HCT116 (cell line): ENCODE measurements at regions not wholly inside any gene's neighbourhood (a gene's known extent, or its start where the extent isn't known, plus 50 kb on each side); places are given as distances from the start of the nearest gene placed in this dataset.

ENCODE experiments used
- ATAC-seq: fragments of 200-7000 bp; cut with Tn5 transposase; 2 replicates; pipeline ENCODE4 v1.9.1; 2020; ENCODE audit warnings: mild to moderate bottlenecking, moderate library complexity
- BruUV-seq: library from RNA; stranded (reverse); fragments of 400-500 nt; replicated peaks from 2 replicates; lab custom pipeline; 2021; lab: Mats Ljungman, UMichigan
- CTCF ChIA-PET: fragments of 300-600 bp; sonication (Branson Sonifier 250); formaldehyde crosslinking; loops from one replicate; lab custom pipeline; 2021; ENCODE audit warnings: antibody characterized with exemption; lab: Charles Lee
- POLR2A ChIA-PET: fragments of 300-600, 350-600 bp; sonication (Branson Sonifier 250); formaldehyde crosslinking; loops from one replicate; lab custom pipeline; 2021; ENCODE audit warnings: antibody characterized with exemption; lab: Charles Lee
- RAD21 ChIA-PET, 2 experiments: fragments of 300-600 bp; sonication (Branson Sonifier 250); formaldehyde crosslinking; loops; one replicate each; lab custom pipeline; 2023; ENCODE audit warnings: low total read pairs in 2 of 2; ENCODE audit not compliant: uncharacterized antibody in 2 of 2, unreplicated experiment in 2 of 2, low non-redundant PET in 1 of 2; lab: Charles Lee
- DNase-seq: peaks from one replicate; pipeline ENCODE4 v3.0.0-alpha.2; 2010; ENCODE audit warnings: low read depth, low spot score
- H2AFZ ChIP-seq: fragments of 200-600 bp; shearing (Covaris generic), sonication (generic); 2 replicates; pipeline ENCODE4 v1.6.1; 2017; ENCODE audit warnings: low read depth, mixed run types, mixed read lengths, antibody characterized with exemption, low read length; ENCODE audit not compliant: poor library complexity, severe bottlenecking
- H3K27ac ChIP-seq: 2 replicates; pipeline ENCODE4 v1.5.1; 2012; ENCODE audit warnings: low read depth, low read length
- H3K27me3 ChIP-seq: fragments of 200-600 bp; sonication (generic); 2 replicates; pipeline ENCODE4 v1.6.1; 2016; ENCODE audit warnings: mixed run types, low read length, mixed read lengths; ENCODE audit not compliant: insufficient read depth
- H3K36me3 ChIP-seq, 2 experiments: fragments of 200-500 bp in 1 of 2; fragments of 200-600 bp in 1 of 2; sonication (Bioruptor generic) in 1 of 2; sonication (generic) in 1 of 2; 2 replicates each; pipeline versions ENCODE4 v1.5.1 to v1.6.1; 2014 to 2016; ENCODE audit warnings: low read length in 2 of 2, inconsistent platforms in 1 of 2, mixed read lengths in 1 of 2, mixed run types in 1 of 2; ENCODE audit not compliant: insufficient read depth in 2 of 2, control insufficient read depth in 1 of 2
- H3K4me1 ChIP-seq, 2 experiments: fragments of 200-600 bp in 1 of 2; sonication (generic) in 1 of 2; 2 replicates each; pipeline versions ENCODE4 v1.5.1 to v1.6.1; 2012 to 2017; ENCODE audit warnings: low read length in 2 of 2, inconsistent platforms in 1 of 2, mild to moderate bottlenecking in 1 of 2, mixed read lengths in 1 of 2, mixed run types in 1 of 2, moderate library complexity in 1 of 2; ENCODE audit not compliant: insufficient read depth in 2 of 2, control insufficient read depth in 1 of 2
- H3K4me2 ChIP-seq: fragments of 200-600 bp; sonication (generic); 2 replicates; pipeline ENCODE4 v1.6.1; 2017; ENCODE audit warnings: mixed run types, low read length, mixed read lengths
- H3K4me3 ChIP-seq, 2 experiments: fragments of 200-600 bp in 1 of 2; sonication (generic) in 1 of 2; replicated peaks in 1 of 2; 2 replicates each; pipeline ENCODE4 v1.5.1; 2011 to 2016; ENCODE audit warnings: low read length in 2 of 2, control low read depth in 1 of 2, low read depth in 1 of 2, mild to moderate bottlenecking in 1 of 2, mixed read lengths in 1 of 2, mixed run types in 1 of 2
- H3K79me2 ChIP-seq: fragments of 200-600 bp; sonication (generic); 2 replicates; pipeline ENCODE4 v1.6.1; 2017; ENCODE audit warnings: mild to moderate bottlenecking, mixed run types, low read length, moderate library complexity, mixed read lengths; ENCODE audit not compliant: insufficient read depth
- H3K9ac ChIP-seq: fragments of 200-600 bp; sonication (generic); 2 replicates; pipeline ENCODE4 v1.6.1; 2016; ENCODE audit warnings: low read length, mixed read lengths
- H3K9me2 ChIP-seq: fragments of 200-600 bp; sonication (generic), shearing (Covaris generic); 2 replicates; pipeline ENCODE4 v1.6.1; 2017; ENCODE audit warnings: mixed run types, mild to moderate bottlenecking, moderate library complexity; ENCODE audit not compliant: insufficient read depth
- H3K9me3 ChIP-seq, 2 experiments: fragments of 200-500 bp in 1 of 2; fragments of 200-600 bp in 1 of 2; sonication (Bioruptor generic) in 1 of 2; sonication (generic) in 1 of 2; 2 replicates each; pipeline ENCODE4 v1.6.1; 2014 to 2017; ENCODE audit warnings: low read length in 2 of 2, mixed read lengths in 2 of 2, inconsistent platforms in 1 of 2, low read depth in 1 of 2, mild to moderate bottlenecking in 1 of 2, mixed run types in 1 of 2, moderate library complexity in 1 of 2; ENCODE audit not compliant: control insufficient read depth in 1 of 2, insufficient read depth in 1 of 2
- H4K20me1 ChIP-seq: fragments of 200-600 bp; sonication (generic), shearing (Covaris generic); 2 replicates; pipeline ENCODE4 v1.6.1; 2017; ENCODE audit warnings: mixed run types, mild to moderate bottlenecking, moderate library complexity; ENCODE audit not compliant: insufficient read depth
- CBX3 ChIP-seq: IDR thresholded peaks from 2 replicates; pipeline ENCODE4 v1.6.1; 2012; ENCODE audit warnings: low read depth
- CEBPB ChIP-seq: IDR thresholded peaks from 2 replicates; pipeline ENCODE4 v1.6.1; 2012; ENCODE audit warnings: low read depth
- ELF1 ChIP-seq: IDR thresholded peaks from 2 replicates; pipeline ENCODE4 v1.6.1; 2012; ENCODE audit warnings: low read depth, borderline replicate concordance
- EZH2 ChIP-seq: fragments of 200-600 bp; sonication (generic); IDR thresholded peaks from 2 replicates; pipeline ENCODE4 v1.6.1; 2017; ENCODE audit warnings: antibody characterized with exemption, mixed run types
- EZH2phosphoT487 ChIP-seq: fragments of 200-600 bp; IDR thresholded peaks from 2 replicates; pipeline ENCODE4 v1.6.1; 2018; ENCODE audit warnings: antibody characterized with exemption, borderline replicate concordance
- FOSL1 ChIP-seq: IDR thresholded peaks from 2 replicates; pipeline ENCODE4 v1.6.1; 2012; ENCODE audit warnings: low read depth
- RAD21 ChIP-seq: IDR thresholded peaks from 2 replicates; pipeline ENCODE4 v1.6.1; 2012; ENCODE audit warnings: low read depth, mild to moderate bottlenecking
- SIN3A ChIP-seq: IDR thresholded peaks from 2 replicates; pipeline ENCODE4 v1.6.1; 2012; ENCODE audit warnings: low read depth
- SRF ChIP-seq: IDR thresholded peaks from 2 replicates; pipeline ENCODE4 v1.6.1; 2012; ENCODE audit warnings: low read depth
- TCF7L2 ChIP-seq: IDR thresholded peaks from 2 replicates; pipeline ENCODE4 v1.7.0; 2011; ENCODE audit warnings: borderline replicate concordance, inconsistent platforms; ENCODE audit not compliant: insufficient read depth, insufficient read length; ENCODE audit errors: extremely low read depth
- ZBTB33 ChIP-seq: IDR thresholded peaks from 2 replicates; pipeline ENCODE4 v1.6.1; 2011; ENCODE audit warnings: mild to moderate bottlenecking, low read length, moderate library complexity; ENCODE audit not compliant: insufficient replicate concordance; ENCODE audit errors: extremely low read depth
- intact Hi-C: fragments of 100-400 bp; cut with micrococcal nuclease; formaldehyde crosslinking; loops from 2 replicates; pipeline ENCODE4 v1.10.0; 2022
- TF ChIP-seq, protein P1 (sequence below): IDR thresholded peaks from 2 replicates; pipeline ENCODE4 v1.6.1; 2012
- TF ChIP-seq, protein P2 (sequence below), 3 experiments: fragments of 200-600 bp in 1 of 3; sonication (generic) in 1 of 3; IDR thresholded peaks in 2 of 3; conservative IDR thresholded peaks in 1 of 3; 2 replicates each; pipeline ENCODE4 v1.5.1; 2012 to 2017; ENCODE audit warnings: low read depth in 2 of 3, low read length in 2 of 3, antibody characterized with exemption in 1 of 3, borderline replicate concordance in 1 of 3, control low read depth in 1 of 3, mild to moderate bottlenecking in 1 of 3, mixed read lengths in 1 of 3, mixed run types in 1 of 3, moderate library complexity in 1 of 3; ENCODE audit not compliant: insufficient read depth in 1 of 3

DNA sequence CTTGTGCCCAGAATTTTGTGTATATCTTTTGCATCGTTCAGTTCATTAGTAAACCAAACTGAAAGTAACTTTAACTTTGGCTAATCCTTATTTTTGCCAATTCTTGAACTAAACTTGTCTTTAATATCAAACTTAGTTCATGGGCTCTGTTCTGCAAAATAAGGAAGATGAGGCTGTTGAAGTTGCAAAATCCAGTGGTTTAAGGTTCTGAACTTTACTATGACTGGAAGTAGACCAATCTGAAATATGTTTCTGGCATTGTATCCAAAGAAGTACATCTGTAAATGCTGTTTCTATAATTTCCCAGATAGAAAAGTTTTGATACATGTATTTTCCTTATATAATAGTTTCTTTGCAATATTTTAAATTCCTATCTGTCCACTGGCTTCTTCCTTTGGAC lies 238.1 kb downstream of the CETN3 start:
- DNase-seq (no peak), ATAC-seq (no peak)
- TF ChIP-seq EZH2phosphoT487: no peak
- no peak for TF ChIP-seq TCF7L2
- TF ChIP-seq SRF: no peak
- TF ChIP-seq, protein P1, sequence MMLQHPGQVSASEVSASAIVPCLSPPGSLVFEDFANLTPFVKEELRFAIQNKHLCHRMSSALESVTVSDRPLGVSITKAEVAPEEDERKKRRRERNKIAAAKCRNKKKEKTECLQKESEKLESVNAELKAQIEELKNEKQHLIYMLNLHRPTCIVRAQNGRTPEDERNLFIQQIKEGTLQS: no peak
- TF ChIP-seq, protein P2, sequence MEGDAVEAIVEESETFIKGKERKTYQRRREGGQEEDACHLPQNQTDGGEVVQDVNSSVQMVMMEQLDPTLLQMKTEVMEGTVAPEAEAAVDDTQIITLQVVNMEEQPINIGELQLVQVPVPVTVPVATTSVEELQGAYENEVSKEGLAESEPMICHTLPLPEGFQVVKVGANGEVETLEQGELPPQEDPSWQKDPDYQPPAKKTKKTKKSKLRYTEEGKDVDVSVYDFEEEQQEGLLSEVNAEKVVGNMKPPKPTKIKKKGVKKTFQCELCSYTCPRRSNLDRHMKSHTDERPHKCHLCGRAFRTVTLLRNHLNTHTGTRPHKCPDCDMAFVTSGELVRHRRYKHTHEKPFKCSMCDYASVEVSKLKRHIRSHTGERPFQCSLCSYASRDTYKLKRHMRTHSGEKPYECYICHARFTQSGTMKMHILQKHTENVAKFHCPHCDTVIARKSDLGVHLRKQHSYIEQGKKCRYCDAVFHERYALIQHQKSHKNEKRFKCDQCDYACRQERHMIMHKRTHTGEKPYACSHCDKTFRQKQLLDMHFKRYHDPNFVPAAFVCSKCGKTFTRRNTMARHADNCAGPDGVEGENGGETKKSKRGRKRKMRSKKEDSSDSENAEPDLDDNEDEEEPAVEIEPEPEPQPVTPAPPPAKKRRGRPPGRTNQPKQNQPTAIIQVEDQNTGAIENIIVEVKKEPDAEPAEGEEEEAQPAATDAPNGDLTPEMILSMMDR (IDR thresholded peaks at IDR 0.05 in 2 of 3, conservative IDR thresholded peaks at IDR 0.05 in 1 of 3; ENCODE audit: borderline replicate concordance in 1 of 3, insufficient read depth in 1 of 3, low read depth in 2 of 3, low read length in 2 of 3): no peak
- no peak for TF ChIP-seq RAD21
- H3K36me3 ChIP-seq: no peaks in the 10 kb centered on the region
- BruUV-seq: no TSS peak
- no peak overlapping the region for H3K9ac ChIP-seq
- no peaks in the 10 kb centered on the region for H4K20me1 ChIP-seq
- no peaks in the 10 kb centered on the region for H3K27me3 ChIP-seq
- POLR2A ChIA-PET: no interaction called here
- H3K4me2 ChIP-seq: no peak overlapping the region
- no peak overlapping the region for H3K27ac ChIP-seq
- no peaks in the 10 kb centered on the region for H3K4me1 ChIP-seq
- RAD21 ChIA-PET: no interaction called here
- intact Hi-C loops: no loop called here
- CTCF ChIA-PET: no interaction called here
- no peaks in the 10 kb centered on the region for H3K9me3 ChIP-seq
- H3K9me2 ChIP-seq: no peaks in the 10 kb centered on the region
- H3K79me2 ChIP-seq: no peaks in the 10 kb centered on the region
- H3K4me3 ChIP-seq: no peak overlapping the region
- H2AFZ ChIP-seq: no peak overlapping the region

DNA sequence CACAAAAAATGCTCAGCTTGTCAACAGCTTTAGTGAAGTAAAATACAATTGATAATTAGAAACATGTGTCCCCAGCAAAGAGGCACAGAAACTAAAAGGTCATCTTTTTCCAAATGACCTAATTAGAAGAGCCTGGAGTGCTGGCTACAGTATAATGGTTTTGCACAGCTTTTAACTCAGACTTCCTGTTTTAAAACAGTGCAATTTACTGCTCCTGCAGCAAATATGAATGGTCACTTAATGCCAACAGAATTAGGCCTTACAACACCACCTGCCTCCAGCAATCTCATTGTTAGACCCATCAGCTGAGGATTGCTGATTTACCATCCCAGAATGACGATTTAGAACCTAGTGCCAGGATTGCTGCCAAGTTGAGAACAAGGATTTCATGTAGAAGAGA lies 239.3 kb downstream of the CETN3 start:
- CTCF ChIA-PET: interaction anchor here (1.0 kb wide), 1 partner anchor 9 kb away, joined by 3 read pairs; no protein-coding TSS in a partner anchor
- no TSS peak for BruUV-seq
- intact Hi-C loops: no loop called here
- Histone ChIP-seq H3K79me2 (no peaks in the 10 kb centered on the region), H3K4me3 (no peak overlapping the region), H3K9me3 (no peaks in the 10 kb centered on the region), H3K9ac (no peak overlapping the region), H3K4me2 (no peak overlapping the region), H3K4me1 (no peaks in the 10 kb centered on the region), H3K27ac (no peak overlapping the region), H3K27me3 (no peaks in the 10 kb centered on the region), H3K36me3 (no peaks in the 10 kb centered on the region), H4K20me1 (no peaks in the 10 kb centered on the region), H3K9me2 (no peaks in the 10 kb centered on the region), H2AFZ (no peak overlapping the region)
- POLR2A ChIA-PET: no interaction called here
- ATAC-seq (no peak), DNase-seq (no peak)
- RAD21 ChIA-PET: no interaction called here
- TF ChIP-seq CBX3 (no peak), CEBPB (no peak), RAD21 (no peak), EZH2 (no peak), SRF (no peak), ZBTB33 (no peak), FOSL1 (no peak), SIN3A (no peak), ELF1 (no peak)
- TF ChIP-seq, protein P1: no peak
- TF ChIP-seq, protein P2 (IDR thresholded peaks at IDR 0.05 in 2 of 3, conservative IDR thresholded peaks at IDR 0.05 in 1 of 3; ENCODE audit: borderline replicate concordance in 1 of 3, insufficient read depth in 1 of 3, low read depth in 2 of 3, low read length in 2 of 3): no peak
